MM.1S (cell line): ENCODE measurements at regions not wholly inside any gene's neighbourhood (a gene's known extent, or its start where the extent isn't known, plus 50 kb on each side); places are given as distances from the start of the nearest gene placed in this dataset.

Experiments
- CTCF ChIP-seq: fragments of 300-600 bp; sonication (generic); IDR thresholded peaks from 2 replicates; pipeline ENCODE4 v1.5.1; 2016; ENCODE audit warnings: antibody characterized with exemption, low read length, mixed read lengths
- EZH2 ChIP-seq: fragments of 300-600 bp; sonication (generic); optimal IDR thresholded peaks from 2 replicates; pipeline ENCODE3; 2017; ENCODE audit warnings: low read depth, mild to moderate bottlenecking, antibody characterized with exemption, low read length, mixed read lengths

GRCh38 chr5:66365981-66366380, 221.9 kb downstream of the SREK1 start:
- TF ChIP-seq CTCF (no peak), EZH2 (no peak)
